Vagina (tissue), 2 donors: ENCODE measurements at regions not wholly inside any gene's neighbourhood (a gene's known extent, or its start where the extent isn't known, plus 50 kb on each side); places are given as distances from the start of the nearest gene placed in this dataset.

ENCODE experiments used
- DNase-seq, 2 donors: peaks; one replicate each; pipeline ENCODE4 v3.0.0-alpha.2; 2017; ENCODE audit errors: extremely low spot score in 2 of 2
- H3K27ac ChIP-seq: fragments of 200-600 bp; sonication (generic); one replicate; pipeline ENCODE4 v1.5.1; 2019
- H3K27me3 ChIP-seq: fragments of 200-600 bp; sonication (generic); one replicate; pipeline ENCODE4 v1.5.1; 2019
- H3K36me3 ChIP-seq, 2 donors: fragments of 200-600 bp; sonication (generic); one replicate each; pipeline ENCODE4 v1.5.1; 2017 to 2019
- H3K4me1 ChIP-seq: fragments of 200-600 bp; sonication (generic); one replicate; pipeline ENCODE4 v1.5.1; 2019
- H3K4me3 ChIP-seq, 2 donors: fragments of 200-600 bp; sonication (generic); 1 replicate in 1 of 2; 2 replicates in 1 of 2; pipeline ENCODE4 v1.5.1; 2016 to 2019
- H3K9me3 ChIP-seq: fragments of 200-600 bp; sonication (generic); one replicate; pipeline ENCODE4 v1.5.1; 2019
- POLR2A ChIP-seq, 2 donors: fragments of 450-650 bp; IDR thresholded peaks; one replicate each; pipeline ENCODE4 v1.6.1; 2017; ENCODE audit warnings: antibody characterized with exemption in 2 of 2, mild to moderate bottlenecking in 2 of 2, moderate library complexity in 2 of 2
- POLR2AphosphoS5 ChIP-seq, 2 donors: sonication (generic); formaldehyde crosslinking; IDR thresholded peaks; one replicate each; pipeline ENCODE4 v1.9.0; 2017; ENCODE audit warnings: antibody characterized with exemption in 2 of 2, mild to moderate bottlenecking in 2 of 2, low read depth in 1 of 2; ENCODE audit not compliant: insufficient read depth in 1 of 2
- intact Hi-C: fragments of 100-400 bp; cut with DNase I; formaldehyde crosslinking; loops from one replicate; pipeline ENCODE4 v1.15.1; 2023
- TF ChIP-seq, protein P1 (sequence below), 3 experiments: fragments of 450-650 bp in 2 of 3; fragments of 200-600 bp in 1 of 3; sonication (generic) in 1 of 3; IDR thresholded peaks; one replicate each; pipeline ENCODE4 v1.5.1; 2017 to 2019; ENCODE audit warnings: antibody characterized with exemption in 3 of 3, mild to moderate bottlenecking in 2 of 3, moderate library complexity in 2 of 3

DNA sequence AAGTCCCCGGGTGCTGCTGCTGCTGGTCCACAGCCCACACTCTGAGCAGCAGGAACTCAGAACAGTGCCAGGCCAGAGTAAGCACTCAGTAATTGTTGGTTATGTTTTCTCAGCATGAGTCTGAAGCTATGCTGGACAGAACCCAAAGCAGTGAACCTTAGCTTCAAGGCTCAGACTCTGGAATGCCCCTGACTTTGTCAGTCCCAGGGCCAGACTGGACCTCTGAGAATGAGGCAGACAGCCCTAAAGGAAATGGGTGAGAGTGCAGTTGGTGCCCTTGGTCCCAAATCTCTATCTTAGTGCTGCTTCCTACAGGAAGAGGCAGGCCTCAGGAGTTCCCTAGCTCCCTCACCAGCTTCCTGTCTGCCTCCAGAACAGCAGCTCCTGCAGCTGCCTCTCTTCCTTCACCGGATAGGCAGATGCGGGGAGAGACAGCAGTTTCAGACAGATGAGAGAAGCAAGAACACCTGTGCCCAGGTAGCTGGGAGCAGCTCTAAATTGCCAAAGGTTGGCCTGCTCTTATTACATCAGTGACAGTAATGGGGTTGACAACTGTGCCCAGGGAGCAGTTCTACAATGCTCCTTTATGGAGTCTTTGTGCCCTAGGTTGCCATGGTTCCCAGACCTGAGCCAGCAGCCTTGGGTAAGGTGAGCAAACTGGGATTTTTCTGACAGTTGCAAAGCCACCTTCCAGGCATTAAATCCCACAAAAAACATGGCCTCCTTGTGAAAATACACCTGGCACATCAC is 82.2 kb upstream of the CXCL14 start:
- Histone ChIP-seq H3K27ac (no peak overlapping the region), H3K27me3 (no peaks in the 10 kb centered on the region), H3K4me3 (no peak overlapping the region), H3K4me1 (peaks cover 5% of the 10 kb centered on the region), H3K36me3 (no peaks in the 10 kb centered on the region), H3K9me3 (no peaks in the 10 kb centered on the region)
- intact Hi-C loops: no loop called here
- no peak for DNase-seq
- TF ChIP-seq, protein P1, sequence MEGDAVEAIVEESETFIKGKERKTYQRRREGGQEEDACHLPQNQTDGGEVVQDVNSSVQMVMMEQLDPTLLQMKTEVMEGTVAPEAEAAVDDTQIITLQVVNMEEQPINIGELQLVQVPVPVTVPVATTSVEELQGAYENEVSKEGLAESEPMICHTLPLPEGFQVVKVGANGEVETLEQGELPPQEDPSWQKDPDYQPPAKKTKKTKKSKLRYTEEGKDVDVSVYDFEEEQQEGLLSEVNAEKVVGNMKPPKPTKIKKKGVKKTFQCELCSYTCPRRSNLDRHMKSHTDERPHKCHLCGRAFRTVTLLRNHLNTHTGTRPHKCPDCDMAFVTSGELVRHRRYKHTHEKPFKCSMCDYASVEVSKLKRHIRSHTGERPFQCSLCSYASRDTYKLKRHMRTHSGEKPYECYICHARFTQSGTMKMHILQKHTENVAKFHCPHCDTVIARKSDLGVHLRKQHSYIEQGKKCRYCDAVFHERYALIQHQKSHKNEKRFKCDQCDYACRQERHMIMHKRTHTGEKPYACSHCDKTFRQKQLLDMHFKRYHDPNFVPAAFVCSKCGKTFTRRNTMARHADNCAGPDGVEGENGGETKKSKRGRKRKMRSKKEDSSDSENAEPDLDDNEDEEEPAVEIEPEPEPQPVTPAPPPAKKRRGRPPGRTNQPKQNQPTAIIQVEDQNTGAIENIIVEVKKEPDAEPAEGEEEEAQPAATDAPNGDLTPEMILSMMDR (IDR thresholded peaks at IDR 0.05): no peak
- TF ChIP-seq POLR2AphosphoS5 (IDR thresholded peaks at IDR 0.05; ENCODE audit: insufficient read depth in 1 of 2, low read depth in 1 of 2) (no peak), POLR2A (IDR thresholded peaks at IDR 0.05) (no peak)

DNA sequence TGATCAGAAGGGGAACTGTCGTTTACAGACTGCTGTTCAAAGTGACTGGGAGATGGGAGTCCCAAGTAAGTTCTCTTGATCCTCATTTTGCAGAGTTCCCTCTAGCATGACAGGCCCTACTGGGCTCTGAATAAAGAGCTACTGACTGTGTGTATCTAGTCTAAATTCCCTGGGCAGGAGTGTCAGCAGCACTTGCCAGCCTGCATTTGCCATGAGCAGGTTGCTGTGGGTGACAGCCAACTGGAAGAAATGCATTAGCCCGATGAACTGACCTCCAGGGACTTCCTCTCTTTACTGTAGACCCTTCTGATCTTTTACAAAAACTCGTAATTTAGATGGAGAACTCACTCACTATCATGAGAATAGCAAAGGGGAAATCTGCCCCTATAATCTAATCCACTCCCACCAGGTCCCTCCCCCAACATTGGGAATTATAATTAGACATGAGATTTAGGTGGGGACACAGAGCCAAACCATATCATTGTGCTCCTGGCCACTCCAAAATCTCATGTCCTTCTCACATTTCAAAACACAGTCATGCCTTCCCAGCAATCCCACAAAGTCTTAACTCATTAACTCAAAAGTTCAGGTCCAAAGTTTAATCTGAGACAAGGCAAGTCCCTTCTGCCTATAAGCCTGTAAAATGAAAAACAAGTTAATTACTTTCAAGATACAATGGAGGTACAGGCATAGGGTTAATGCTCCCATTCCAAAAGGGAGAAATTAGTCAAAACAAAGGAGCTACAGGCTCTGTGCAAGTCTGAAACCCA is 78.9 kb upstream of the CXCL14 start:
- H3K9me3 ChIP-seq: no peaks in the 10 kb centered on the region
- peaks cover 15% of the 10 kb centered on the region for H3K4me1 ChIP-seq
- TF ChIP-seq, protein P1 (IDR thresholded peaks at IDR 0.05): no peak
- TF ChIP-seq POLR2AphosphoS5 (IDR thresholded peaks at IDR 0.05; ENCODE audit: insufficient read depth in 1 of 2, low read depth in 1 of 2) (no peak), POLR2A (IDR thresholded peaks at IDR 0.05) (no peak)
- no peak for DNase-seq
- H3K36me3 ChIP-seq: no peaks in the 10 kb centered on the region
- intact Hi-C loops: no loop called here
- H3K27ac ChIP-seq: no peak overlapping the region
- no peaks in the 10 kb centered on the region for H3K27me3 ChIP-seq
- no peak overlapping the region for H3K4me3 ChIP-seq

DNA sequence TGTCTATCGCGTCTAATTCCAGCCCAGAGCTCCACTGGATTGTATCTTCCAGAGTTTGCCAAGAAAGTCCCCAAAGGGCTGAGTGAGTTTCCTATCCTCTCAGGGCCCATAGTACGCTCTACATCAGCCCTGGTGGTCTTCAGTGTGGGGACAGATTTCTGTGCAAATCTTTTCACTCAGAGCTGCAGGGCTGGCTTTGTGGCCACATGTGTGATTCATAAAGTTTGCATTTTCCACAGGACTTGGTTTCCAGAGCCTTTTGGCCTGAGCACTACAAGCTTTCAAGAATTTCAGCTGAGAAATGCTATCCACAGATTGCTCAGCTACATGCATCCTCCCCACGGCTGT is 76.7 kb upstream of the CXCL14 start:
- H3K27me3 ChIP-seq: no peaks in the 10 kb centered on the region
- TF ChIP-seq POLR2AphosphoS5 (IDR thresholded peaks at IDR 0.05; ENCODE audit: insufficient read depth in 1 of 2, low read depth in 1 of 2): no peak
- TF ChIP-seq, protein P1 (IDR thresholded peaks at IDR 0.05): no peak
- TF ChIP-seq POLR2A (IDR thresholded peaks at IDR 0.05): no peak
- H3K36me3 ChIP-seq: no peaks in the 10 kb centered on the region
- intact Hi-C loops: no loop called here
- peaks cover 10% of the 10 kb centered on the region for H3K4me1 ChIP-seq
- no peaks in the 10 kb centered on the region for H3K9me3 ChIP-seq
- no peak overlapping the region for H3K27ac ChIP-seq
- no peak overlapping the region for H3K4me3 ChIP-seq
- peak in 1 of 2 donors; percentile 54 for DNase-seq

DNA sequence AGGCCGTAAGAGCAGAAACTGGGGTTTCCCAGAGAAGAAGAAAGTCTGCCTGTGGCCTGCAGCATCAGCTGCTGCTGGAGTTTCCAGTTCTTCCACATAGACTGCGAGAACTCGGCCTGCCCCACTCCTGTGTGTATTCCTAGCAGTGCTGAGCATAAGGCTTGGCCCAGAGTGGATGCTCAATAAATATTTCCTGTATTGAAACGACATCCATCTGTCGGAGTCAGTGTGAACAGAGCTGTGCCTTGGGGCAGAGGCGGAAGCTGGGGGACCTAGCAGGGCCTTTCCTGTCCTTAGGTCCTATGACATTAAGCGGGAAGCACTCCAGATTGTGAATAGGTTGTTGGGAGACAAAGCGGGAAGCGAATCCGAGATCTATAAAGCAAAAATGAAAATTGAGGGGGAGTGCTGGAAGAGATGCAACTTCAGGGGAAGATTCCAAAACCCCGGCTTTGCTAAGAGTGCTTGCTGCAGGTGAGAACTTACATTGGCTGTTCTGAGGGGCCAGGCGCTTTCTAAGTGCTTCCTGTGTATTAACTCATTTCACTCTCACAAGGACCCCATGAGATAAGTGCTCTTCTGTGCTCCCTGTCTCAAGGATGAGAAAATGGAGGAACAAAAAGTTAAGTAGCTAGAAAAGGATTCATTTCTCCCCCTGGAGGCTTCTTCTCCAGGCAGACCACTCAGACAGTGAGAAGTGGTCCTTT is 76.1 kb upstream of the CXCL14 start:
- Histone ChIP-seq H3K36me3 (no peaks in the 10 kb centered on the region), H3K27ac (no peak overlapping the region), H3K9me3 (no peaks in the 10 kb centered on the region), H3K27me3 (no peaks in the 10 kb centered on the region), H3K4me1 (peaks cover 10% of the 10 kb centered on the region), H3K4me3 (no peak overlapping the region)
- TF ChIP-seq POLR2AphosphoS5 (IDR thresholded peaks at IDR 0.05; ENCODE audit: insufficient read depth in 1 of 2, low read depth in 1 of 2): no peak
- TF ChIP-seq, protein P1 (IDR thresholded peaks at IDR 0.05): no peak
- TF ChIP-seq POLR2A (IDR thresholded peaks at IDR 0.05): no peak
- intact Hi-C loops: no loop called here
- peak in 1 of 2 donors; percentile 81 for DNase-seq
